GM12878 (cell line): ENCODE measurements at regions not wholly inside any gene's neighbourhood (a gene's known extent, or its start where the extent isn't known, plus 50 kb on each side); places are given as distances from the start of the nearest gene placed in this dataset.

Experiments used
- ATAC-seq: fragments of 200-7000 bp; cut with Tn5 transposase; 3 replicates; pipeline ENCODE4 v1.9.1; 2020; ENCODE audit warnings: mild to moderate bottlenecking, moderate library complexity
- BruUV-seq: library from RNA; stranded (reverse); fragments of 400-500 nt; replicated peaks from 2 replicates; lab custom pipeline; 2021; lab: Mats Ljungman, UMichigan
- CTCF ChIA-PET: fragments of 300-600 bp; sonication (Branson Sonifier 250); formaldehyde crosslinking; extraction: SDS; loops from one replicate; lab custom pipeline; 2021; ENCODE audit warnings: inconsistent platforms; lab: Yijun Ruan, JAX
- POLR2A ChIA-PET: fragments of 350-600 bp; formaldehyde crosslinking; extraction: SDS; loops from one replicate; lab custom pipeline; 2021; ENCODE audit warnings: inconsistent platforms; lab: Charles Lee
- RAD21 ChIA-PET: fragments of 300-600 bp; sonication (Branson Sonifier 250); formaldehyde crosslinking; loops from one replicate; lab custom pipeline; 2023; ENCODE audit warnings: antibody characterized with exemption; ENCODE audit not compliant: unreplicated experiment; lab: Charles Lee
- SMC1A ChIA-PET: fragments of 300-600 bp; sonication (Branson Sonifier 250); formaldehyde crosslinking; loops from one replicate; lab custom pipeline; 2023; ENCODE audit not compliant: unreplicated experiment, uncharacterized antibody; lab: Charles Lee
- DNase-seq: peaks from one replicate; pipeline ENCODE4 v3.0.0-alpha.2; 2011; ENCODE audit warnings: low read depth, low spot score
- FAIRE-seq: peaks from 3 replicates; lab custom pipeline; 2011; peaks lifted over from hg19 to GRCh38; lab: Jason Lieb, UNC
- H2AFZ ChIP-seq: 2 replicates; pipeline ENCODE4 v1.6.0; 2011; ENCODE audit warnings: low read depth, low read length, control low read depth; ENCODE audit not compliant: control insufficient read depth
- H3K27ac ChIP-seq: 2 replicates; pipeline ENCODE4 v1.5.1; 2011; ENCODE audit warnings: control low read depth; ENCODE audit not compliant: control insufficient read depth, insufficient read depth
- H3K27me3 ChIP-seq, 2 experiments: replicated peaks in 1 of 2; 2 replicates each; pipeline versions ENCODE4 v1.6.0 to v1.6.1; 2011; ENCODE audit warnings: low read length in 1 of 2; ENCODE audit not compliant: control insufficient read depth in 2 of 2, insufficient read depth in 2 of 2
- H3K36me3 ChIP-seq, 2 experiments: 2 replicates each; pipeline ENCODE4 v1.5.1; 2011; ENCODE audit warnings: low read length in 1 of 2; ENCODE audit not compliant: control insufficient read depth in 2 of 2, insufficient read depth in 2 of 2
- H3K4me1 ChIP-seq: 2 replicates; pipeline ENCODE4 v1.6.1; 2011; ENCODE audit warnings: mild to moderate bottlenecking, low read length, moderate library complexity, mixed read lengths; ENCODE audit not compliant: control insufficient read depth, insufficient read depth
- H3K4me2 ChIP-seq: 2 replicates; pipeline ENCODE4 v1.6.0; 2011; ENCODE audit warnings: control low read depth; ENCODE audit not compliant: control insufficient read depth, insufficient read depth
- H3K4me3 ChIP-seq: fragments of 200-600 bp; sonication (generic); 2 replicates; pipeline ENCODE4 v1.5.1; 2016
- H3K79me2 ChIP-seq: 2 replicates; pipeline ENCODE4 v1.6.0; 2011; ENCODE audit warnings: low read length; ENCODE audit not compliant: control insufficient read depth, insufficient read depth
- H3K9ac ChIP-seq: 2 replicates; pipeline ENCODE4 v1.8.0; 2011; ENCODE audit warnings: low read length, control low read depth, mixed read lengths; ENCODE audit not compliant: control insufficient read depth, insufficient read depth
- H3K9me3 ChIP-seq: replicated peaks from 3 replicates; pipeline ENCODE4 v1.5.1; 2011; ENCODE audit warnings: mild to moderate bottlenecking, low read length; ENCODE audit not compliant: control insufficient read depth, insufficient read depth
- H4K20me1 ChIP-seq: 2 replicates; pipeline ENCODE4 v1.6.0; 2011; ENCODE audit not compliant: control insufficient read depth, insufficient read depth
- ASH2L ChIP-seq: fragments of 300-600, 200-600 bp; sonication (generic); IDR thresholded peaks from 2 replicates; pipeline ENCODE4 v1.6.1; 2017; ENCODE audit warnings: low read depth, mild to moderate bottlenecking, borderline replicate concordance
- ATF7 ChIP-seq: fragments of 450-650 bp; IDR thresholded peaks from 2 replicates; pipeline ENCODE4 v1.6.1; 2016; ENCODE audit warnings: low read depth, mild to moderate bottlenecking
- EGR1 ChIP-seq, 2 experiments: IDR thresholded peaks; 1 replicate in 1 of 2; 2 replicates in 1 of 2; pipeline ENCODE4 v1.6.1; 2011 to 2012; ENCODE audit warnings: low read depth in 2 of 2, low read length in 2 of 2, borderline replicate concordance in 1 of 2, mild to moderate bottlenecking in 1 of 2, moderate library complexity in 1 of 2
- HCFC1 ChIP-seq: fragments of 150-350 bp; IDR thresholded peaks from 2 replicates; pipeline ENCODE4 v1.6.1; 2014; ENCODE audit warnings: low read length
- IRF4 ChIP-seq: IDR thresholded peaks from 2 replicates; pipeline ENCODE4 v1.6.1; 2011; ENCODE audit warnings: low read depth, low read length
- MEF2B ChIP-seq: fragments of 450-650 bp; IDR thresholded peaks from 2 replicates; pipeline ENCODE4 v1.6.1; 2018; ENCODE audit warnings: mild to moderate bottlenecking, moderate library complexity; ENCODE audit not compliant: partially characterized antibody, poor library complexity, severe bottlenecking
- RB1 ChIP-seq: fragments of 450-650 bp; formaldehyde crosslinking; IDR thresholded peaks from 2 replicates; pipeline ENCODE4 v1.6.1; 2017; ENCODE audit warnings: mild to moderate bottlenecking, borderline replicate concordance
- SIN3A ChIP-seq: IDR thresholded peaks from 2 replicates; pipeline ENCODE4 v1.6.1; 2012; ENCODE audit warnings: low read depth, low read length, improper control_type of control experiment
- WGBS: methylation state at CpG from one replicate; pipeline ENCODE4 v1.1.6; 2016; ENCODE audit warnings: low lambda C conversion rate; ENCODE audit not compliant: insufficient replicate concordance, insufficient coverage; ENCODE audit errors: missing lambda C conversion rate; 5-methylcytosine and 5-hydroxymethylcytosine counted together
- in situ Hi-C: fragments of 300-500 bp; cut with MboI; formaldehyde crosslinking; loops from 9 replicates; pipeline ENCODE4 v1.14.3; 2018; ENCODE audit warnings: mixed read lengths
- intact Hi-C: fragments of 100-400 bp; cut with micrococcal nuclease; formaldehyde crosslinking; loops from one replicate; pipeline ENCODE4 v1.14.2; 2022; ENCODE audit not compliant: unreplicated experiment
- TF ChIP-seq, protein P1 (sequence below): IDR thresholded peaks from 2 replicates; pipeline ENCODE4 v1.6.1; 2012; ENCODE audit warnings: improper control_type of control experiment, low read depth, low read length; ENCODE audit not compliant: insufficient replicate concordance

DNA sequence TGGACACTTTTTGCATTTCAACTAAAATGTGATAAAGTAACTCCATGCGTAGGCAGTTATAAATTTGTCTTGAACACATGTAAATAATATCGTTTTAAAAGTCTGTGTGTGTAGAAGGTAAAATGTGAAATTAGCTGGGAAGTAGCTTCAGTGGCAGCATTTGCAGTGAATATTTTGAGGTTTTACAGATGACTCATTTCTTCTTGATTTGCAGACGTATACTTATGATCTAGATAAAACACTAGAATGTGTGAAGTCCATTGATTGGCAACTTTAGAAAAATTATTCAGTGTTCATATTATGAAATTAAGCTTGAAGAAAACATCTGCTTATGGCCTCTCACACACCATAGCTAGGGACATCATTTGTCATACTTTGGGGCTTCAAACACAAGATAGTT is 788.6 kb upstream of the NOVA1 start:
- Histone ChIP-seq H4K20me1 (no peaks in the 10 kb centered on the region), H3K4me1 (no peaks in the 10 kb centered on the region), H3K9ac (no peak overlapping the region), H3K27me3 (no peaks in the 10 kb centered on the region), H2AFZ (no peak overlapping the region), H3K27ac (no peak overlapping the region), H3K4me2 (no peak overlapping the region), H3K4me3 (no peak overlapping the region), H3K9me3 (no peaks in the 10 kb centered on the region), H3K79me2 (no peaks in the 10 kb centered on the region), H3K36me3 (no peaks in the 10 kb centered on the region)
- no peak for FAIRE-seq
- ChIA-PET POLR2A (no interaction called here), CTCF (no interaction called here), SMC1A (no interaction called here), RAD21 (no interaction called here)
- no TSS peak for BruUV-seq
- intact Hi-C loops (no loop called here), in situ Hi-C loops (no loop called here)
- WGBS = 19% methylated on average over 3 of the region's 3 CpGs
- TF ChIP-seq ASH2L (no peak), IRF4 (no peak), MEF2B (no peak), EGR1 (IDR thresholded peaks at IDR 0.05; ENCODE audit: borderline replicate concordance in 1 of 2, low read depth in 2 of 2, low read length in 2 of 2) (no peak), HCFC1 (no peak), ATF7 (no peak), RB1 (no peak), SIN3A (no peak)
- TF ChIP-seq, protein P1, sequence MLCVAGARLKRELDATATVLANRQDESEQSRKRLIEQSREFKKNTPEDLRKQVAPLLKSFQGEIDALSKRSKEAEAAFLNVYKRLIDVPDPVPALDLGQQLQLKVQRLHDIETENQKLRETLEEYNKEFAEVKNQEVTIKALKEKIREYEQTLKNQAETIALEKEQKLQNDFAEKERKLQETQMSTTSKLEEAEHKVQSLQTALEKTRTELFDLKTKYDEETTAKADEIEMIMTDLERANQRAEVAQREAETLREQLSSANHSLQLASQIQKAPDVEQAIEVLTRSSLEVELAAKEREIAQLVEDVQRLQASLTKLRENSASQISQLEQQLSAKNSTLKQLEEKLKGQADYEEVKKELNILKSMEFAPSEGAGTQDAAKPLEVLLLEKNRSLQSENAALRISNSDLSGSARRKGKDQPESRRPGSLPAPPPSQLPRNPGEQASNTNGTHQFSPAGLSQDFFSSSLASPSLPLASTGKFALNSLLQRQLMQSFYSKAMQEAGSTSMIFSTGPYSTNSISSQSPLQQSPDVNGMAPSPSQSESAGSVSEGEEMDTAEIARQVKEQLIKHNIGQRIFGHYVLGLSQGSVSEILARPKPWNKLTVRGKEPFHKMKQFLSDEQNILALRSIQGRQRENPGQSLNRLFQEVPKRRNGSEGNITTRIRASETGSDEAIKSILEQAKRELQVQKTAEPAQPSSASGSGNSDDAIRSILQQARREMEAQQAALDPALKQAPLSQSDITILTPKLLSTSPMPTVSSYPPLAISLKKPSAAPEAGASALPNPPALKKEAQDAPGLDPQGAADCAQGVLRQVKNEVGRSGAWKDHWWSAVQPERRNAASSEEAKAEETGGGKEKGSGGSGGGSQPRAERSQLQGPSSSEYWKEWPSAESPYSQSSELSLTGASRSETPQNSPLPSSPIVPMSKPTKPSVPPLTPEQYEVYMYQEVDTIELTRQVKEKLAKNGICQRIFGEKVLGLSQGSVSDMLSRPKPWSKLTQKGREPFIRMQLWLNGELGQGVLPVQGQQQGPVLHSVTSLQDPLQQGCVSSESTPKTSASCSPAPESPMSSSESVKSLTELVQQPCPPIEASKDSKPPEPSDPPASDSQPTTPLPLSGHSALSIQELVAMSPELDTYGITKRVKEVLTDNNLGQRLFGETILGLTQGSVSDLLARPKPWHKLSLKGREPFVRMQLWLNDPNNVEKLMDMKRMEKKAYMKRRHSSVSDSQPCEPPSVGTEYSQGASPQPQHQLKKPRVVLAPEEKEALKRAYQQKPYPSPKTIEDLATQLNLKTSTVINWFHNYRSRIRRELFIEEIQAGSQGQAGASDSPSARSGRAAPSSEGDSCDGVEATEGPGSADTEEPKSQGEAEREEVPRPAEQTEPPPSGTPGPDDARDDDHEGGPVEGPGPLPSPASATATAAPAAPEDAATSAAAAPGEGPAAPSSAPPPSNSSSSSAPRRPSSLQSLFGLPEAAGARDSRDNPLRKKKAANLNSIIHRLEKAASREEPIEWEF = no peak
- ATAC-seq = no peak
- DNase-seq = no peak
